H9 (cell line): ENCODE measurements at regions not wholly inside any gene's neighbourhood (a gene's known extent, or its start where the extent isn't known, plus 50 kb on each side); places are given as distances from the start of the nearest gene placed in this dataset.

Experiments
- DNase-seq: peaks from one replicate; pipeline ENCODE4 v3.0.0-alpha.2; 2017
- H2AFZ ChIP-seq: one replicate; pipeline ENCODE4 v1.6.1; 2013; ENCODE audit warnings: mild to moderate bottlenecking, low read length, control low read depth, moderate library complexity
- H2AK5ac ChIP-seq: 2 replicates; pipeline ENCODE4 v1.6.1; 2013; ENCODE audit warnings: low read length, control low read depth, mixed read lengths; ENCODE audit not compliant: insufficient read length
- H2BK120ac ChIP-seq: one replicate; pipeline ENCODE4 v1.6.1; 2013; ENCODE audit warnings: low read depth, mild to moderate bottlenecking, low read length, control low read depth, inconsistent platforms; ENCODE audit not compliant: poor library complexity, severe bottlenecking
- H2BK12ac ChIP-seq: 2 replicates; pipeline ENCODE4 v1.6.1; 2013; ENCODE audit warnings: low read length, control low read depth, mixed read lengths, low read depth; ENCODE audit not compliant: insufficient read length
- H2BK15ac ChIP-seq: 2 replicates; pipeline ENCODE4 v1.6.1; 2013; ENCODE audit warnings: low read depth, low read length, control low read depth
- H2BK20ac ChIP-seq: one replicate; pipeline ENCODE4 v1.6.1; 2013; ENCODE audit warnings: low read depth, mild to moderate bottlenecking, low read length, control low read depth, inconsistent platforms; ENCODE audit not compliant: poor library complexity, severe bottlenecking
- H2BK5ac ChIP-seq: 2 replicates; pipeline ENCODE4 v1.6.1; 2013; ENCODE audit warnings: low read length, control low read depth, mixed read lengths; ENCODE audit not compliant: insufficient read length
- H3K14ac ChIP-seq: 2 replicates; pipeline ENCODE4 v1.6.1; 2013; ENCODE audit warnings: low read length, control low read depth; ENCODE audit not compliant: insufficient read depth
- H3K18ac ChIP-seq: 2 replicates; pipeline ENCODE4 v1.6.1; 2013; ENCODE audit warnings: low read depth, mild to moderate bottlenecking, mixed read lengths, low read length, control low read depth; ENCODE audit not compliant: insufficient read length
- H3K23ac ChIP-seq: 2 replicates; pipeline ENCODE4 v1.6.1; 2013; ENCODE audit warnings: low read length, control low read depth, mixed read lengths, low read depth; ENCODE audit not compliant: insufficient read length
- H3K23me2 ChIP-seq: 2 replicates; pipeline ENCODE4 v1.6.1; 2013; ENCODE audit warnings: low read depth, mild to moderate bottlenecking, mixed read lengths, low read length, control low read depth; ENCODE audit not compliant: insufficient read length, poor library complexity, severe bottlenecking
- H3K27ac ChIP-seq: 2 replicates; pipeline ENCODE4 v1.5.1; 2013; ENCODE audit warnings: low read length, control low read depth, mixed read lengths, low read depth; ENCODE audit not compliant: insufficient read length
- H3K27me3 ChIP-seq: 2 replicates; pipeline ENCODE4 v1.6.1; 2013; ENCODE audit warnings: low read length, control low read depth, inconsistent platforms; ENCODE audit not compliant: insufficient read depth
- H3K4ac ChIP-seq: 2 replicates; pipeline ENCODE4 v1.6.1; 2013; ENCODE audit warnings: low read depth, mild to moderate bottlenecking, control low read depth, inconsistent platforms, low read length, moderate library complexity
- H3K4me1 ChIP-seq: 2 replicates; pipeline ENCODE4 v1.6.1; 2013; ENCODE audit warnings: low read length, control low read depth, inconsistent platforms; ENCODE audit not compliant: insufficient read depth
- H3K4me2 ChIP-seq: 2 replicates; pipeline ENCODE4 v1.6.1; 2013; ENCODE audit warnings: low read length, control low read depth, mixed read lengths; ENCODE audit not compliant: insufficient read length, insufficient read depth
- H3K56ac ChIP-seq: 2 replicates; pipeline ENCODE4 v1.6.1; 2013; ENCODE audit warnings: low read depth, mild to moderate bottlenecking, mixed read lengths, low read length, control low read depth; ENCODE audit not compliant: insufficient read length
- H3K79me1 ChIP-seq: 2 replicates; pipeline ENCODE4 v1.6.1; 2013; ENCODE audit warnings: low read depth, mild to moderate bottlenecking, moderate library complexity, low read length, control low read depth, inconsistent platforms; ENCODE audit not compliant: insufficient read depth, poor library complexity, severe bottlenecking
- H3K79me2 ChIP-seq: 2 replicates; pipeline ENCODE4 v1.6.1; 2013; ENCODE audit warnings: low read length, control low read depth, inconsistent platforms; ENCODE audit not compliant: insufficient read depth
- H3K9ac ChIP-seq: 2 replicates; pipeline ENCODE4 v1.6.1; 2013; ENCODE audit warnings: low read length, control low read depth, mixed read lengths; ENCODE audit not compliant: insufficient read length; ENCODE audit errors: extremely low read depth
- H3K9me3 ChIP-seq: one replicate; pipeline ENCODE4 v1.6.1; 2013; ENCODE audit warnings: low read depth, low read length, inconsistent platforms; ENCODE audit not compliant: control insufficient read depth
- H3T11ph ChIP-seq: one replicate; pipeline ENCODE4 v1.6.1; 2013; ENCODE audit warnings: mild to moderate bottlenecking, low read length, control low read depth, inconsistent platforms
- H4K20me1 ChIP-seq: one replicate; pipeline ENCODE4 v1.6.1; 2013; ENCODE audit not compliant: control insufficient read depth, insufficient read length, insufficient read depth
- H4K5ac ChIP-seq: 2 replicates; pipeline ENCODE4 v1.6.1; 2013; ENCODE audit warnings: low read depth, mild to moderate bottlenecking, mixed read lengths, low read length, control low read depth; ENCODE audit not compliant: insufficient read length
- H4K8ac ChIP-seq: replicated peaks from 2 replicates; pipeline ENCODE4 v1.6.1; 2013; ENCODE audit warnings: low read length, control low read depth, mixed read lengths, low read depth; ENCODE audit not compliant: insufficient read length
- H4K91ac ChIP-seq: 2 replicates; pipeline ENCODE4 v1.6.1; 2013; ENCODE audit warnings: low read depth, mild to moderate bottlenecking, moderate library complexity, mixed read lengths, low read length, control low read depth; ENCODE audit not compliant: insufficient read length
- H3K27ac Mint-ChIP-seq, 3 experiments: 2 replicates in 2 of 3; 3 replicates in 1 of 3; pipeline ENCODE4 v1.8.0; 2020 to 2021; ENCODE audit warnings: mixed read lengths in 3 of 3, mild to moderate bottlenecking in 1 of 3, moderate library complexity in 1 of 3
- H3K27me3 Mint-ChIP-seq: 2 replicates; pipeline ENCODE4 v1.8.0; 2021; ENCODE audit warnings: low read depth, mild to moderate bottlenecking, moderate library complexity, mixed read lengths
- H3K36me3 Mint-ChIP-seq, 3 experiments: 2 replicates in 2 of 3; 3 replicates in 1 of 3; pipeline ENCODE4 v1.8.0; 2020 to 2021; ENCODE audit warnings: low read depth in 3 of 3, mixed read lengths in 3 of 3; ENCODE audit not compliant: insufficient read depth in 1 of 3
- H3K4me1 Mint-ChIP-seq, 2 experiments: 2 replicates each; pipeline ENCODE4 v1.8.0; 2020; ENCODE audit warnings: mixed read lengths in 2 of 2
- H3K4me3 Mint-ChIP-seq, 2 experiments: 2 replicates in 1 of 2; 3 replicates in 1 of 2; pipeline ENCODE4 v1.8.0; 2020 to 2021; ENCODE audit warnings: mild to moderate bottlenecking in 2 of 2, mixed read lengths in 2 of 2, moderate library complexity in 1 of 2
- H3K9me3 Mint-ChIP-seq, 2 experiments: 2 replicates in 1 of 2; 3 replicates in 1 of 2; pipeline ENCODE4 v1.8.0; 2020; ENCODE audit warnings: mild to moderate bottlenecking in 2 of 2, mixed read lengths in 2 of 2, moderate library complexity in 1 of 2
- WGBS: extraction: QIAGEN DNeasy Blood & Tissue Kit; methylation state at CpG from one replicate; pipeline ENCODE4 v1.1.7; 2013; ENCODE audit warnings: missing lambda C conversion rate, low lambda C conversion rate, mixed read lengths; ENCODE audit not compliant: insufficient read length; ENCODE audit errors: extremely low coverage; 5-methylcytosine and 5-hydroxymethylcytosine counted together
- TF ChIP-seq, protein P1 (sequence below): fragments of 200-600 bp; sonication (generic); conservative IDR thresholded peaks from 3 replicates; pipeline ENCODE4 v1.8.0; 2021; ENCODE audit warnings: antibody characterized with exemption, mild to moderate bottlenecking

DNA sequence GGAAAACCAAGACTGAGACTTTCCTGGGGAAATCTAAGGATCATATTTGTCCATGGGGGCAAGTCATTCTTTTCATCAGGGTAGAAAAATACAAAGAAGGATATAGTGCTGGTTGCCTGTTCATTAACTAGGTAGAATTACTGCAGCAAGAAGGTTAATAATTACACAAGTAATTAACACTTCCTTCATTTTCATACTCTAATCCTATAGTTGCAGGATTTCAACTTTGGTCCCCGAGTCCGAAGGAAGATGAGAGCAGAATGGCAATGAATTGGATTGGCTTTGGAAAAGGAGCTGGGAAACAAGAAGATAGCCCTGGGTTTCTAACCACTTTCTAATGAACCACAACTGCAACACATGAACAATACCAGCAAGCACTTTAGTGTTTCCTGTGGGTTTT, 199.2 kb upstream of the ESRRG start:
- no peaks in the 10 kb centered on the region for H3K27me3 ChIP-seq
- H3K9me3 ChIP-seq = no peaks in the 10 kb centered on the region
- no peak overlapping the region for H3K56ac ChIP-seq
- no peaks in the 10 kb centered on the region for H4K20me1 ChIP-seq
- no peak overlapping the region for H2BK12ac ChIP-seq
- no peaks in the 10 kb centered on the region for H3K79me2 ChIP-seq
- no peak overlapping the region for H3K27ac ChIP-seq
- H2BK120ac ChIP-seq = no peak overlapping the region
- no peak overlapping the region for H3K9ac ChIP-seq
- H3K4me1 Mint-ChIP-seq = peaks cover 12 to 20% of the 10 kb centered on the region in 2 experiments; a peak in 3 of 4 replicates
- no peaks in the 10 kb centered on the region for H3K9me3 Mint-ChIP-seq
- H3T11ph ChIP-seq = no peak overlapping the region
- no peaks in the 10 kb centered on the region for H3K23me2 ChIP-seq
- H3K23ac ChIP-seq = no peak overlapping the region
- TF ChIP-seq, protein P1, sequence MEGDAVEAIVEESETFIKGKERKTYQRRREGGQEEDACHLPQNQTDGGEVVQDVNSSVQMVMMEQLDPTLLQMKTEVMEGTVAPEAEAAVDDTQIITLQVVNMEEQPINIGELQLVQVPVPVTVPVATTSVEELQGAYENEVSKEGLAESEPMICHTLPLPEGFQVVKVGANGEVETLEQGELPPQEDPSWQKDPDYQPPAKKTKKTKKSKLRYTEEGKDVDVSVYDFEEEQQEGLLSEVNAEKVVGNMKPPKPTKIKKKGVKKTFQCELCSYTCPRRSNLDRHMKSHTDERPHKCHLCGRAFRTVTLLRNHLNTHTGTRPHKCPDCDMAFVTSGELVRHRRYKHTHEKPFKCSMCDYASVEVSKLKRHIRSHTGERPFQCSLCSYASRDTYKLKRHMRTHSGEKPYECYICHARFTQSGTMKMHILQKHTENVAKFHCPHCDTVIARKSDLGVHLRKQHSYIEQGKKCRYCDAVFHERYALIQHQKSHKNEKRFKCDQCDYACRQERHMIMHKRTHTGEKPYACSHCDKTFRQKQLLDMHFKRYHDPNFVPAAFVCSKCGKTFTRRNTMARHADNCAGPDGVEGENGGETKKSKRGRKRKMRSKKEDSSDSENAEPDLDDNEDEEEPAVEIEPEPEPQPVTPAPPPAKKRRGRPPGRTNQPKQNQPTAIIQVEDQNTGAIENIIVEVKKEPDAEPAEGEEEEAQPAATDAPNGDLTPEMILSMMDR = no peak
- H3K18ac ChIP-seq = no peak overlapping the region
- no peak for DNase-seq
- no peak overlapping the region for H2BK20ac ChIP-seq
- no peak overlapping the region for H3K4me3 Mint-ChIP-seq
- no CpG with 5 or more reads among the region's 2 CpGs for WGBS
- no peaks in the 10 kb centered on the region for H3K79me1 ChIP-seq
- H3K4ac ChIP-seq = no peak overlapping the region
- no peak overlapping the region for H2AK5ac ChIP-seq
- H4K8ac ChIP-seq = no peak overlapping the region
- no peak overlapping the region for H3K14ac ChIP-seq
- H3K4me2 ChIP-seq = no peak overlapping the region
- H4K5ac ChIP-seq = no peak overlapping the region
- no peaks in the 10 kb centered on the region for H3K36me3 Mint-ChIP-seq
- H3K27me3 Mint-ChIP-seq = no peaks in the 10 kb centered on the region; the same call in 1 of the 2 replicates
- no peak overlapping the region for H2BK5ac ChIP-seq
- H4K91ac ChIP-seq = no peak overlapping the region
- no peak overlapping the region for H3K27ac Mint-ChIP-seq
- H2BK15ac ChIP-seq = no peak overlapping the region
- no peaks in the 10 kb centered on the region for H3K4me1 ChIP-seq
- H2AFZ ChIP-seq = no peak overlapping the region
